Body of pancreas (tissue), 4 donors: ENCODE measurements at regions not wholly inside any gene's neighbourhood (a gene's known extent, or its start where the extent isn't known, plus 50 kb on each side); places are given as distances from the start of the nearest gene placed in this dataset.

Experiments used
- POLR2A ChIP-seq, 3 donors: fragments of 450-650 bp; IDR thresholded peaks; one replicate each; pipeline ENCODE4 v1.6.1; 2016; ENCODE audit warnings: antibody characterized with exemption in 3 of 3, mild to moderate bottlenecking in 2 of 3
- TF ChIP-seq, protein P1 (sequence below), 7 experiments: fragments of 450-650 bp in 4 of 7; fragments of 200-600 bp in 3 of 7; sonication (generic) in 3 of 7; IDR thresholded peaks; one replicate each; pipeline ENCODE4 v1.5.1; 2016 to 2019; ENCODE audit warnings: antibody characterized with exemption in 7 of 7

DNA sequence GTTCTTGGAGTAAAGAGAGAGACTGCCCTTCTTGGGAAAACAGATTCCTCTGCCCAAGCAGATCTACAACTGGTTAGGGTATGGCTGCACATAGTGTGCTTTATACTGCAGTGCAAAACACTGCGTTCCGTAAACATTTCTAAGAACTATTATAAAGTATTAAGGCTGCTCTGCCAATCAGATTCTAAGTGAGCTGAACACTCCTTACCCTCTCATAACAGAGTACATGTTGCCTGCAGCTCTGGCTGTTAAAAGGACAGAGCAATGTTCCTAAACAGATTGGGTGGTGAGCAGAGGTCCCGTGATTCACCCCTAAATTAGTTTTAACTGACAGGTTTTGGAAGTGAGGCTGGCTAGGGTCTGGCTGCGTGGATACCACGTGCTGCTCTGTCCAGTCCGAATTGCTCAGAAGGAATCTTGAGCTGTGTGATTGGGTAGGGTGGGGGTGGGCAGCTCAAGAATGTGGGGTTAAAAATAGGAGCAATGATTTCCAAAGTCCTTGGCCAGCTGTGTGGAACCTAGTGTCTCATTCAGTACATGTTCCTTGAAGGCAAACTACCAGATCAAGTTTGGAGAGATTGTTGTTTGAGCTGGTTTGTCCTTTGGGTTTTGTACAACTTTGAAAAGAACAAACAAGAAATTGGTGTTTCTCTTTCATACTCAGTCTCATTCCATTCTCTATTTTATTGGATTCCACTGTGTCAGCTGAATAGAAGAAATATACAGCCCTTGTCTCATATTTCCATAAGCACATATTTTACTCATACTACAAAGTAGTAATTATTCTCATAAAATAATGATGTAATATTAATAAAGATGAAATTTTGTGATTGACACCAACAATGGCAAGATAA is 497.6 kb upstream of the CD180 start:
- TF ChIP-seq, protein P1, sequence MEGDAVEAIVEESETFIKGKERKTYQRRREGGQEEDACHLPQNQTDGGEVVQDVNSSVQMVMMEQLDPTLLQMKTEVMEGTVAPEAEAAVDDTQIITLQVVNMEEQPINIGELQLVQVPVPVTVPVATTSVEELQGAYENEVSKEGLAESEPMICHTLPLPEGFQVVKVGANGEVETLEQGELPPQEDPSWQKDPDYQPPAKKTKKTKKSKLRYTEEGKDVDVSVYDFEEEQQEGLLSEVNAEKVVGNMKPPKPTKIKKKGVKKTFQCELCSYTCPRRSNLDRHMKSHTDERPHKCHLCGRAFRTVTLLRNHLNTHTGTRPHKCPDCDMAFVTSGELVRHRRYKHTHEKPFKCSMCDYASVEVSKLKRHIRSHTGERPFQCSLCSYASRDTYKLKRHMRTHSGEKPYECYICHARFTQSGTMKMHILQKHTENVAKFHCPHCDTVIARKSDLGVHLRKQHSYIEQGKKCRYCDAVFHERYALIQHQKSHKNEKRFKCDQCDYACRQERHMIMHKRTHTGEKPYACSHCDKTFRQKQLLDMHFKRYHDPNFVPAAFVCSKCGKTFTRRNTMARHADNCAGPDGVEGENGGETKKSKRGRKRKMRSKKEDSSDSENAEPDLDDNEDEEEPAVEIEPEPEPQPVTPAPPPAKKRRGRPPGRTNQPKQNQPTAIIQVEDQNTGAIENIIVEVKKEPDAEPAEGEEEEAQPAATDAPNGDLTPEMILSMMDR (IDR thresholded peaks at IDR 0.05), result no peak
- TF ChIP-seq POLR2A (IDR thresholded peaks at IDR 0.05), result no peak
